ENCODE measurements at regions not wholly inside any gene's neighbourhood (a gene's known extent, or its start where the extent isn't known, plus 50 kb on each side); places are given as distances from the start of the nearest gene placed in this dataset.

- Histone ChIP-seq H3K27ac (ENCODE audit: insufficient read depth, low read depth, low read length) (no peak overlapping the region), H3K9me1 (replicated peaks; ENCODE audit: control insufficient read depth, extremely low read depth, insufficient read depth, low read length) (no peaks in the 10 kb centered on the region), H4K20me1 (replicated peaks; ENCODE audit: control insufficient read depth, extremely low read depth, insufficient read depth, low read length) (no peaks in the 10 kb centered on the region), H3K36me3 (ENCODE audit: control insufficient read depth in 2 of 2, extremely low read depth in 1 of 2, insufficient read depth in 2 of 2, low read length in 2 of 2) (no peaks in the 10 kb centered on the region), H3K4me2 (ENCODE audit: insufficient read depth, low read length) (no peak overlapping the region), H3K9me3 (replicated peaks; ENCODE audit: control insufficient read depth, insufficient read depth, low read length) (no peaks in the 10 kb centered on the region), H3K27me3 (ENCODE audit: control insufficient read depth in 2 of 2, insufficient read depth in 2 of 2, low read length in 2 of 2) (no peaks in the 10 kb centered on the region), H2AFZ (ENCODE audit: low read depth, low read length) (no peak overlapping the region), H3K4me1 (ENCODE audit: control insufficient read depth, extremely low read depth, insufficient read depth, low read length) (no peaks in the 10 kb centered on the region), H3K79me2 (ENCODE audit: control insufficient read depth, insufficient read depth, low read length) (no peaks in the 10 kb centered on the region), H3K9ac (replicated peaks; ENCODE audit: extremely low read depth, insufficient read depth, low read length) (no peak overlapping the region), H3K4me3 (replicated peaks in 1 of 3; ENCODE audit: insufficient read depth in 1 of 3, low read depth in 1 of 3, low read length in 3 of 3) (no peak overlapping the region)
- no peak for TF ChIP-seq JUN (IDR thresholded peaks at IDR 0.05; ENCODE audit: borderline replicate concordance, insufficient read depth, insufficient read length, low read depth)
- TF ChIP-seq MAX (IDR thresholded peaks at IDR 0.05; ENCODE audit: insufficient read depth, insufficient read length), result no peak
- TF ChIP-seq EZH2 (IDR thresholded peaks at IDR 0.05; ENCODE audit: borderline replicate concordance, low read depth, low read length, severe bottlenecking), result no peak
- TF ChIP-seq POLR2AphosphoS5 (IDR thresholded peaks at IDR 0.05; ENCODE audit: insufficient read depth, low read depth, low read length), result no peak
- no peak for TF ChIP-seq POLR2A (IDR thresholded peaks at IDR 0.05; ENCODE audit: low read depth, low read length)
- TF ChIP-seq CTCF (IDR thresholded peaks at IDR 0.05; ENCODE audit: extremely low read depth in 1 of 2, insufficient read depth in 1 of 2, low read depth in 1 of 2, low read length in 2 of 2), result no peak
- dilution Hi-C loops (cut with MboI; ENCODE audit: extremely low pct_ligation_motif_present, low sequenced_read_pairs), result no loop called here
- ChIA-PET CTCF (no interaction called here), POLR2A (no interaction called here)
- no peak for FAIRE-seq
- no peak for DNase-seq (ENCODE audit: low read depth, low spot score)
- intact Hi-C loops (cut with micrococcal nuclease), result no loop called here
- BruUV-seq (replicated peaks), result no TSS peak
These were observed 203.5 kb upstream of the DIPK2B start for GRCh38 chrX:45404206-45404605.

- H3K9me3 ChIP-seq (replicated peaks; ENCODE audit: control insufficient read depth, insufficient read depth, low read length), result no peaks in the 10 kb centered on the region
- H3K27me3 ChIP-seq (ENCODE audit: control insufficient read depth in 2 of 2, insufficient read depth in 2 of 2, low read length in 2 of 2), result no peaks in the 10 kb centered on the region
- no peak for DNase-seq (ENCODE audit: low read depth, low spot score)
- ChIA-PET CTCF (no interaction called here), POLR2A (no interaction called here)
- TF ChIP-seq EZH2 (IDR thresholded peaks at IDR 0.05; ENCODE audit: borderline replicate concordance, low read depth, low read length, severe bottlenecking) (no peak), CTCF (IDR thresholded peaks at IDR 0.05; ENCODE audit: extremely low read depth in 1 of 2, insufficient read depth in 1 of 2, low read depth in 1 of 2, low read length in 2 of 2) (no peak), MAX (IDR thresholded peaks at IDR 0.05; ENCODE audit: insufficient read depth, insufficient read length) (no peak), POLR2AphosphoS5 (IDR thresholded peaks at IDR 0.05; ENCODE audit: insufficient read depth, low read depth, low read length) (no peak), JUN (IDR thresholded peaks at IDR 0.05; ENCODE audit: borderline replicate concordance, insufficient read depth, insufficient read length, low read depth) (no peak), MYC (IDR thresholded peaks at IDR 0.05; ENCODE audit: low read depth, low read length) (no peak), GATA2 (IDR thresholded peaks at IDR 0.05; ENCODE audit: insufficient read depth, insufficient read length, low read depth, low read length) (no peak), FOS (IDR thresholded peaks at IDR 0.05; ENCODE audit: borderline replicate concordance, insufficient read depth, low read length) (no peak), POLR2A (IDR thresholded peaks at IDR 0.05; ENCODE audit: low read depth, low read length) (no peak)
- no peak overlapping the region for H2AFZ ChIP-seq (ENCODE audit: low read depth, low read length)
- no peak overlapping the region for H3K27ac ChIP-seq (ENCODE audit: insufficient read depth, low read depth, low read length)
- peak; percentile 38 for FAIRE-seq
- no peaks in the 10 kb centered on the region for H3K4me1 ChIP-seq (ENCODE audit: control insufficient read depth, extremely low read depth, insufficient read depth, low read length)
- no peaks in the 10 kb centered on the region for H4K20me1 ChIP-seq (replicated peaks; ENCODE audit: control insufficient read depth, extremely low read depth, insufficient read depth, low read length)
- H3K36me3 ChIP-seq (ENCODE audit: control insufficient read depth in 2 of 2, extremely low read depth in 1 of 2, insufficient read depth in 2 of 2, low read length in 2 of 2), result no peaks in the 10 kb centered on the region
- no peaks in the 10 kb centered on the region for H3K9me1 ChIP-seq (replicated peaks; ENCODE audit: control insufficient read depth, extremely low read depth, insufficient read depth, low read length)
- no peak overlapping the region for H3K4me3 ChIP-seq (replicated peaks in 1 of 3; ENCODE audit: insufficient read depth in 1 of 3, low read depth in 1 of 3, low read length in 3 of 3)
- intact Hi-C loops (cut with micrococcal nuclease) (no loop called here), dilution Hi-C loops (cut with MboI; ENCODE audit: extremely low pct_ligation_motif_present, low sequenced_read_pairs) (no loop called here)
- no peaks in the 10 kb centered on the region for H3K79me2 ChIP-seq (ENCODE audit: control insufficient read depth, insufficient read depth, low read length)
- no TSS peak for BruUV-seq (replicated peaks)
- H3K4me2 ChIP-seq (ENCODE audit: insufficient read depth, low read length), result no peak overlapping the region
- H3K9ac ChIP-seq (replicated peaks; ENCODE audit: extremely low read depth, insufficient read depth, low read length), result no peak overlapping the region
These were observed 201.2 kb upstream of the DIPK2B start for GRCh38 chrX:45401923-45402322.
